SK-N-MC (cell line): ENCODE measurements at regions not wholly inside any gene's neighbourhood (a gene's known extent, or its start where the extent isn't known, plus 50 kb on each side); places are given as distances from the start of the nearest gene placed in this dataset.

Experiments used
- EZH2 ChIP-seq: fragments of 200-600 bp; sonication (generic); IDR thresholded peaks from one replicate; pipeline ENCODE4 v1.6.1; 2017; ENCODE audit warnings: antibody characterized with exemption
- POLR2AphosphoS5 ChIP-seq: IDR thresholded peaks from 2 replicates; pipeline ENCODE4 v1.6.1; 2012; ENCODE audit warnings: mild to moderate bottlenecking, low read depth, low read length, borderline replicate concordance

DNA sequence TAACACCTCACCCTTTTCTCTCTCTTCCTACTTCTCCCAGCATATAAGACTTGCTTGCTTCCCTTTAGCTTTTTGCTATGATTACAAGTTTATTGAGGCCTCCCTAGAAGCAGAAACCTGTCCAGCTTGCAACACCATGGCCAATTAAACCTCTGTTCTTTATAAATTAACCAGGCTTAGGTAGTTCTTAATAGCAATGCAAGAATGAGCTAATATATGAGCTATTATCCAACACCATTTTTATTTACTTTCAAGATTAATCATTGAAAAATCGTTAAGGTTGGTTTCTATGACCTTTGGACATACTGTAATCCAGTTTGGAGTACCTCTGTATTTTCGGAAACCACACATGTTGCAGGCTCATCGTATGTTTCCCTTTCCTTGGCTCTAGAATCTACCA is 643.1 kb downstream of the ZPLD1 start:
- no peak for TF ChIP-seq EZH2
- TF ChIP-seq POLR2AphosphoS5 = no peak
